ENCODE measurements at regions not wholly inside any gene's neighbourhood (a gene's known extent, or its start where the extent isn't known, plus 50 kb on each side); places are given as distances from the start of the nearest gene placed in this dataset.

DNA sequence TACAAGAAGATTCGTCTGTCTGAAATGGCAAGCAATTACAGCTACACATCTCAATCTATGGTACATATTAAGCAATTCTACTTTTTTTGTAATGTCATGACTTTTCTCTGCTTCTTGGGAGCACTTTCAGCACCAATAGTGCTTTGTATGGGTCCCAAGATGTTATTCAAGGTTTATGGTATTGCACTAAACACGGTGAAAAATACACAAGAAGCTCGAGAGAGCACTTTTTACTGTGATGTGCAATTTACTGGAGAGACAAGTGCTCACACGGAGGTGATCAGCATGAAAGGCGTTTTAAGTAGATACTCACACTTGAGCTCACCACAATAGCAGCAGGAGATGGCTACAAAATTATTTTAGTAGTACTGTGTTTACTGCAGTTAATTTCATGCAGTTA is 783.6 kb downstream of the CBLN2 start:
- H3K9me3 ChIP-seq (ENCODE audit: control insufficient read depth, low read length) = no peaks in the 10 kb centered on the region

DNA sequence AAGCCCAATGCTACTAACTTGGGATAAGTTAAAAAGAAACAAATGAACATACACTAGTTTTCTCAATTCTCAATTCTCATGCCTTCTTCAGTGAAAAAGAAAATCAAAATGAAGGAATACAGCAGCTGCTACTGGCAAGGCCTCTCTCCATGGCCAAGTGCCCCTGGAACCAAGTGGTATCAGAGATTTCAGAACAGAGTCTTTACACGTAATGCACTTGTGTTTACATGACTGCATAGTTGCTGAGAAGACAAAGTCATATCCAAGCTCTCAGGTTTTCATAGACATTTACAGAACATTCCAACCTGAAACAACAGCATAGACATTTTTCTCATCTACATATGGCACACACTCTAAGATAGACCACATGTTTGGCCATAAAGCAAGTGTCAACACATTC is 789.9 kb downstream of the CBLN2 start:
- DNase-seq = no peak
- Histone ChIP-seq H3K27me3 (replicated peaks; ENCODE audit: control insufficient read depth, insufficient read depth, low read length, poor library complexity, severe bottlenecking) (no peaks in the 10 kb centered on the region), H3K36me3 (ENCODE audit: control insufficient read depth, insufficient read depth, low read length) (no peaks in the 10 kb centered on the region), H3K27ac (ENCODE audit: insufficient read depth, low read length, poor library complexity, severe bottlenecking) (no peak overlapping the region), H3K4me3 (ENCODE audit: insufficient read depth, low read depth, low read length, poor library complexity, severe bottlenecking) (no peak overlapping the region), H3K4me1 (ENCODE audit: control insufficient read depth, insufficient read depth, low read length, poor library complexity, severe bottlenecking) (no peaks in the 10 kb centered on the region), H3K9me3 (ENCODE audit: control insufficient read depth, low read length) (no peaks in the 10 kb centered on the region)

More for the DNA sequence above, 783.6 kb downstream of the CBLN2 start:
- Histone ChIP-seq H3K4me1 (ENCODE audit: control insufficient read depth, insufficient read depth, low read length, poor library complexity, severe bottlenecking) (no peaks in the 10 kb centered on the region), H3K4me3 (ENCODE audit: insufficient read depth, low read depth, low read length, poor library complexity, severe bottlenecking) (no peak overlapping the region), H3K27me3 (replicated peaks; ENCODE audit: control insufficient read depth, insufficient read depth, low read length, poor library complexity, severe bottlenecking) (no peaks in the 10 kb centered on the region), H3K27ac (ENCODE audit: insufficient read depth, low read length, poor library complexity, severe bottlenecking) (no peak overlapping the region), H3K36me3 (ENCODE audit: control insufficient read depth, insufficient read depth, low read length) (no peaks in the 10 kb centered on the region)
- DNase-seq = no peak

DNA sequence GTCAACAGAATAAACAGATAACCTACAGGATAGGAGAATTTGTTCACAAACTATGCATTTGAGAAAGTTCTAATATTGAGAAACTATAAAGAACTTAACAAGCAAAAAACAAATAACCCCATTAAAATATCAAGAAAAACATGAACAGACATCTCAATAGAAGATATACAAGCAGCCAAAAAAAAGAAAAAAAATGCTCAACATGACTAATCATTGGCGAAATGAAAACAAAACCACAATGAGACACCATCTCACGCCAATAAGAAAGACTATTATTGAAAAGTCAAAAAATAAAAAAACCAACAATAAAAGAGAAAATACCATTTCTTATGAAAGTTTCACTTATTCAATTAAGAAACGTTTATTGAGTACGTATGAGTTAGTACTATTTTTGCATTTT is 800.5 kb downstream of the CBLN2 start:
- no peak overlapping the region for H3K4me3 ChIP-seq (ENCODE audit: insufficient read depth, low read depth, low read length, poor library complexity, severe bottlenecking)
- no peaks in the 10 kb centered on the region for H3K27me3 ChIP-seq (replicated peaks; ENCODE audit: control insufficient read depth, insufficient read depth, low read length, poor library complexity, severe bottlenecking)
- no peak for DNase-seq
- H3K36me3 ChIP-seq (ENCODE audit: control insufficient read depth, insufficient read depth, low read length) = no peaks in the 10 kb centered on the region
- H3K9me3 ChIP-seq (ENCODE audit: control insufficient read depth, low read length) = no peaks in the 10 kb centered on the region
- H3K27ac ChIP-seq (ENCODE audit: insufficient read depth, low read length, poor library complexity, severe bottlenecking) = no peak overlapping the region
- no peaks in the 10 kb centered on the region for H3K4me1 ChIP-seq (ENCODE audit: control insufficient read depth, insufficient read depth, low read length, poor library complexity, severe bottlenecking)

DNA sequence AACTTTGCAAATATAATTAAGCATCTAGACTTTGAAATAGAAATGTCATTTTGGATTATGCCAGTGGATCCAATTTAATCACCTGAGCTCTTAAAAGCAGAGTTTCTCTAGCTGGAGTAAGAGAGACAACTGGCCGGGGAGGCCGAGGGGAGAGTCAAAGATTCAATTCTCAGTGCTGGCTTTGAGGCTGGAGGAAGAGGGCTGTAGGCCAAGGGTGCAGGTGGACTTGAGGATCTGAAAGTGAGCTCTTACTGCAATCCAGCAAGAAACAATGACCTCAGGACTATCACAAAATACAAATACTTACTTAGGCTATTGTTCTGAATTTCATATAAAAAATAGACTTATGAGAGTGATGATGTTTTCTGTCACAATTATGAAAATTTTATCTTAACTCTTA is 814.5 kb downstream of the CBLN2 start:
- Histone ChIP-seq H3K4me1 (ENCODE audit: control insufficient read depth, insufficient read depth, low read length, poor library complexity, severe bottlenecking) (no peaks in the 10 kb centered on the region), H3K36me3 (ENCODE audit: control insufficient read depth, insufficient read depth, low read length) (no peaks in the 10 kb centered on the region), H3K9me3 (ENCODE audit: control insufficient read depth, low read length) (no peaks in the 10 kb centered on the region), H3K4me3 (ENCODE audit: insufficient read depth, low read depth, low read length, poor library complexity, severe bottlenecking) (no peak overlapping the region), H3K27ac (ENCODE audit: insufficient read depth, low read length, poor library complexity, severe bottlenecking) (no peak overlapping the region), H3K27me3 (replicated peaks; ENCODE audit: control insufficient read depth, insufficient read depth, low read length, poor library complexity, severe bottlenecking) (no peaks in the 10 kb centered on the region)
- DNase-seq = no peak

- no peaks in the 10 kb centered on the region for H3K4me1 ChIP-seq (ENCODE audit: control insufficient read depth, insufficient read depth, low read length, poor library complexity, severe bottlenecking)
- no peak overlapping the region for H3K4me3 ChIP-seq (ENCODE audit: insufficient read depth, low read depth, low read length, poor library complexity, severe bottlenecking)
- no peak for DNase-seq
- H3K27ac ChIP-seq (ENCODE audit: insufficient read depth, low read length, poor library complexity, severe bottlenecking) = no peak overlapping the region
- H3K27me3 ChIP-seq (replicated peaks; ENCODE audit: control insufficient read depth, insufficient read depth, low read length, poor library complexity, severe bottlenecking) = no peaks in the 10 kb centered on the region
- no peaks in the 10 kb centered on the region for H3K36me3 ChIP-seq (ENCODE audit: control insufficient read depth, insufficient read depth, low read length)
- H3K9me3 ChIP-seq (ENCODE audit: control insufficient read depth, low read length) = no peaks in the 10 kb centered on the region
Observed at GRCh38 chr18:71727909-71728308, 816.2 kb downstream of the CBLN2 start.

GRCh38 chr18:71725256-71725655 is 818.9 kb downstream of the CBLN2 start:
- Histone ChIP-seq H3K36me3 (ENCODE audit: control insufficient read depth, insufficient read depth, low read length) (no peaks in the 10 kb centered on the region), H3K27ac (ENCODE audit: insufficient read depth, low read length, poor library complexity, severe bottlenecking) (no peak overlapping the region), H3K9me3 (ENCODE audit: control insufficient read depth, low read length) (no peaks in the 10 kb centered on the region), H3K4me1 (ENCODE audit: control insufficient read depth, insufficient read depth, low read length, poor library complexity, severe bottlenecking) (no peaks in the 10 kb centered on the region), H3K4me3 (ENCODE audit: insufficient read depth, low read depth, low read length, poor library complexity, severe bottlenecking) (no peak overlapping the region), H3K27me3 (replicated peaks; ENCODE audit: control insufficient read depth, insufficient read depth, low read length, poor library complexity, severe bottlenecking) (no peaks in the 10 kb centered on the region)
- no peak for DNase-seq

GRCh38 chr18:71707985-71708500 is 836.1 kb downstream of the CBLN2 start:
- Histone ChIP-seq H3K27ac (ENCODE audit: insufficient read depth, low read length, poor library complexity, severe bottlenecking) (no peak overlapping the region), H3K4me1 (ENCODE audit: control insufficient read depth, insufficient read depth, low read length, poor library complexity, severe bottlenecking) (no peaks in the 10 kb centered on the region)
- DNase-seq = no peak

DNA sequence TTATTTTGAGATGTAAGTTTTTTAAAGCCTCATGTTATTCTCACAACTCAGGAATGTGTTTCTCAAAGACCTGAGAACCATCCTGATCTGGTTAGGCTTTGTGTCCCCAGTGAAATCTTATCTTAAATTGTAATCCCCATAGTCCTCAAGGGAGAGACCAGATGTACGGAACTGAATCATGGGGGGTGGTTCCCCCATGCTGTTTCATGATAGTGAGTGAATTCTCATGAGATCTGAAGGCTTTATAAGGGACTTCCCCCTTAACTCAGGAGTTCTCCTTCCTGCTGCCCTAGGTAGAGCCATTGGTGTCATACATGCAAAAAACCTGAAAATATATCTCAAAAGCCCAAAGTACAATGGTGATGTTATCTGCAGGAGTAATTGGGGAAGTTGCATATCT is 836.7 kb downstream of the CBLN2 start:
- Histone ChIP-seq H3K36me3 (ENCODE audit: control insufficient read depth, insufficient read depth, low read length) (no peaks in the 10 kb centered on the region), H3K4me3 (ENCODE audit: insufficient read depth, low read depth, low read length, poor library complexity, severe bottlenecking) (no peak overlapping the region), H3K4me1 (ENCODE audit: control insufficient read depth, insufficient read depth, low read length, poor library complexity, severe bottlenecking) (no peaks in the 10 kb centered on the region), H3K27ac (ENCODE audit: insufficient read depth, low read length, poor library complexity, severe bottlenecking) (no peak overlapping the region), H3K27me3 (replicated peaks; ENCODE audit: control insufficient read depth, insufficient read depth, low read length, poor library complexity, severe bottlenecking) (no peaks in the 10 kb centered on the region), H3K9me3 (ENCODE audit: control insufficient read depth, low read length) (no peaks in the 10 kb centered on the region)
- no peak for DNase-seq

More at GRCh38 chr18:71707985-71708500, 836.1 kb downstream of the CBLN2 start:
- Histone ChIP-seq H3K36me3 (ENCODE audit: control insufficient read depth, insufficient read depth, low read length) (no peaks in the 10 kb centered on the region), H3K9me3 (ENCODE audit: control insufficient read depth, low read length) (no peaks in the 10 kb centered on the region), H3K4me3 (ENCODE audit: insufficient read depth, low read depth, low read length, poor library complexity, severe bottlenecking) (no peak overlapping the region), H3K27me3 (replicated peaks; ENCODE audit: control insufficient read depth, insufficient read depth, low read length, poor library complexity, severe bottlenecking) (no peaks in the 10 kb centered on the region)

DNA sequence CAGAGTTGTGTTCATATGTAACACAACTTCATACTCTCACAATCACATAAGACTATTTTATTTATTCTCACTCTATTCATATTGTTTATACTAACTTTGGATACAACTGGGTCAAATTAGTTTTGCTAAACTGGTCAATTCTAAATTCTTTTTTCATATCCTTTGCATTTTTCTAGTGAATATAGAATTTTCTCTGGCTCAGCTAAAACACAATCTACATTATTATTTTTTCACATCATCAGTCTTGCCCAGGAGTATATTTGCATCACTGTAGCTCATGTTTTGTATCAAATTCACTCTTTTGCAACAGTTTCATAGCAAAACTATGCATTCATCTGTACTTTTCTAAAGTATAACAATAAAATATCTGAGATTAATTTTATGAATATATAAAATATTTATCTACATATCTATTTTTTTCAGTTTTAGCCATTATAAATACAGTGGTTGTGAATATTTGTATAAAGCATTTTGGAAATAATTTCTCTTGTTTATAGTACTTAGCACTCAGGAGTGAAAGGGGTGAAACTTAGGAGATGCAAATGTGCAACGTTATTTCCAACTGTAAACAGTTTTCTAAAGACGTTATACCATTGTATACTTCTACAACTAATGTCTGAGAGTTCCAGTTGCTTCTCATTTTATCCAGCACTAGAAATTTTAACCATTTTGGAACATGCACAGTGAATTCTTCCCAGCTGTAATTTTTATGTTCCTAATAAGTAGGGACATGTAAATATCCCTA is 854.6 kb downstream of the CBLN2 start:
- Histone ChIP-seq H3K27ac (ENCODE audit: insufficient read depth, low read length, poor library complexity, severe bottlenecking) (no peak overlapping the region), H3K4me3 (ENCODE audit: insufficient read depth, low read depth, low read length, poor library complexity, severe bottlenecking) (no peak overlapping the region), H3K4me1 (ENCODE audit: control insufficient read depth, insufficient read depth, low read length, poor library complexity, severe bottlenecking) (no peaks in the 10 kb centered on the region), H3K27me3 (replicated peaks; ENCODE audit: control insufficient read depth, insufficient read depth, low read length, poor library complexity, severe bottlenecking) (no peaks in the 10 kb centered on the region), H3K9me3 (ENCODE audit: control insufficient read depth, low read length) (no peaks in the 10 kb centered on the region), H3K36me3 (ENCODE audit: control insufficient read depth, insufficient read depth, low read length) (no peaks in the 10 kb centered on the region)
- DNase-seq = no peak

GRCh38 chr18:71682591-71682990 is 861.6 kb downstream of the CBLN2 start:
- DNase-seq = no peak
- H3K4me3 ChIP-seq (ENCODE audit: insufficient read depth, low read depth, low read length, poor library complexity, severe bottlenecking) = no peak overlapping the region

More at GRCh38 chr18:71682591-71682990, 861.6 kb downstream of the CBLN2 start:
- Histone ChIP-seq H3K9me3 (ENCODE audit: control insufficient read depth, low read length) (no peaks in the 10 kb centered on the region), H3K27ac (ENCODE audit: insufficient read depth, low read length, poor library complexity, severe bottlenecking) (no peak overlapping the region), H3K27me3 (replicated peaks; ENCODE audit: control insufficient read depth, insufficient read depth, low read length, poor library complexity, severe bottlenecking) (no peaks in the 10 kb centered on the region), H3K4me1 (ENCODE audit: control insufficient read depth, insufficient read depth, low read length, poor library complexity, severe bottlenecking) (no peaks in the 10 kb centered on the region), H3K36me3 (ENCODE audit: control insufficient read depth, insufficient read depth, low read length) (no peaks in the 10 kb centered on the region)

Measured in effector memory CD4-positive, alpha-beta T cell (primary cell).